ENCODE measurements at regions not wholly inside any gene's neighbourhood (a gene's known extent, or its start where the extent isn't known, plus 50 kb on each side); places are given as distances from the start of the nearest gene placed in this dataset.

DNA sequence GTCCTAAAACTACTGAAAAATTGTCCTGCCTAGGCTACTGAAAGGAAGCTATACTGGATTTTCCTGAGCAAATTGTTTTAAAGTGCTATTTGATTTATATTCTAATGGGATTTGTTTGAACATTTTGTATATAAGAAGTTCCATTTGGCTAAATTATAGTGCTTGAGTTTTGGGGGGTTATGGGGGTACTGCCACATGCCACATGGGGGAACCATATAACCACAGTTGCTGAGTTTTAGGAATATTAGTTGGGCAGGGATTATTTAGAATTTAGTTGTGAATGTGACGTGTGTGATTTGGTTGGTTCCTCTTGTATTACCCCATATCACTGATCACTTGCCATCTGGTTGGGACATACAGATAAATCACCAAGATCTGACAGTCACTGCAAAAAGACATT, 224.5 kb upstream of the TAPT1 start:
- TF ChIP-seq POLR2A (IDR thresholded peaks at IDR 0.05; ENCODE audit: low read depth, low read length) (no peak), POLR2AphosphoS5 (IDR thresholded peaks at IDR 0.05; ENCODE audit: low read depth, low read length) (no peak), TAF1 (IDR thresholded peaks at IDR 0.05; ENCODE audit: borderline replicate concordance, low read depth, low read length) (no peak)
